ENCODE measurements at regions not wholly inside any gene's neighbourhood (a gene's known extent, or its start where the extent isn't known, plus 50 kb on each side); places are given as distances from the start of the nearest gene placed in this dataset.

GRCh38 chr20:11796026-11796425, 121.7 kb upstream of the BTBD3 start:
- TF ChIP-seq, protein P1, sequence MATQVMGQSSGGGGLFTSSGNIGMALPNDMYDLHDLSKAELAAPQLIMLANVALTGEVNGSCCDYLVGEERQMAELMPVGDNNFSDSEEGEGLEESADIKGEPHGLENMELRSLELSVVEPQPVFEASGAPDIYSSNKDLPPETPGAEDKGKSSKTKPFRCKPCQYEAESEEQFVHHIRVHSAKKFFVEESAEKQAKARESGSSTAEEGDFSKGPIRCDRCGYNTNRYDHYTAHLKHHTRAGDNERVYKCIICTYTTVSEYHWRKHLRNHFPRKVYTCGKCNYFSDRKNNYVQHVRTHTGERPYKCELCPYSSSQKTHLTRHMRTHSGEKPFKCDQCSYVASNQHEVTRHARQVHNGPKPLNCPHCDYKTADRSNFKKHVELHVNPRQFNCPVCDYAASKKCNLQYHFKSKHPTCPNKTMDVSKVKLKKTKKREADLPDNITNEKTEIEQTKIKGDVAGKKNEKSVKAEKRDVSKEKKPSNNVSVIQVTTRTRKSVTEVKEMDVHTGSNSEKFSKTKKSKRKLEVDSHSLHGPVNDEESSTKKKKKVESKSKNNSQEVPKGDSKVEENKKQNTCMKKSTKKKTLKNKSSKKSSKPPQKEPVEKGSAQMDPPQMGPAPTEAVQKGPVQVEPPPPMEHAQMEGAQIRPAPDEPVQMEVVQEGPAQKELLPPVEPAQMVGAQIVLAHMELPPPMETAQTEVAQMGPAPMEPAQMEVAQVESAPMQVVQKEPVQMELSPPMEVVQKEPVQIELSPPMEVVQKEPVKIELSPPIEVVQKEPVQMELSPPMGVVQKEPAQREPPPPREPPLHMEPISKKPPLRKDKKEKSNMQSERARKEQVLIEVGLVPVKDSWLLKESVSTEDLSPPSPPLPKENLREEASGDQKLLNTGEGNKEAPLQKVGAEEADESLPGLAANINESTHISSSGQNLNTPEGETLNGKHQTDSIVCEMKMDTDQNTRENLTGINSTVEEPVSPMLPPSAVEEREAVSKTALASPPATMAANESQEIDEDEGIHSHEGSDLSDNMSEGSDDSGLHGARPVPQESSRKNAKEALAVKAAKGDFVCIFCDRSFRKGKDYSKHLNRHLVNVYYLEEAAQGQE (IDR thresholded peaks at IDR 0.05; ENCODE audit: low read depth, low read length) = no peak
- TF ChIP-seq SMC3 (IDR thresholded peaks at IDR 0.05; ENCODE audit: low read depth, low read length) = no peak
- TF ChIP-seq TEAD4 (IDR thresholded peaks at IDR 0.05; ENCODE audit: borderline replicate concordance, insufficient read depth) = no peak
- no peak for TF ChIP-seq ZBTB33 (IDR thresholded peaks at IDR 0.05; ENCODE audit: borderline replicate concordance, low read depth)
- TF ChIP-seq, protein P2, sequence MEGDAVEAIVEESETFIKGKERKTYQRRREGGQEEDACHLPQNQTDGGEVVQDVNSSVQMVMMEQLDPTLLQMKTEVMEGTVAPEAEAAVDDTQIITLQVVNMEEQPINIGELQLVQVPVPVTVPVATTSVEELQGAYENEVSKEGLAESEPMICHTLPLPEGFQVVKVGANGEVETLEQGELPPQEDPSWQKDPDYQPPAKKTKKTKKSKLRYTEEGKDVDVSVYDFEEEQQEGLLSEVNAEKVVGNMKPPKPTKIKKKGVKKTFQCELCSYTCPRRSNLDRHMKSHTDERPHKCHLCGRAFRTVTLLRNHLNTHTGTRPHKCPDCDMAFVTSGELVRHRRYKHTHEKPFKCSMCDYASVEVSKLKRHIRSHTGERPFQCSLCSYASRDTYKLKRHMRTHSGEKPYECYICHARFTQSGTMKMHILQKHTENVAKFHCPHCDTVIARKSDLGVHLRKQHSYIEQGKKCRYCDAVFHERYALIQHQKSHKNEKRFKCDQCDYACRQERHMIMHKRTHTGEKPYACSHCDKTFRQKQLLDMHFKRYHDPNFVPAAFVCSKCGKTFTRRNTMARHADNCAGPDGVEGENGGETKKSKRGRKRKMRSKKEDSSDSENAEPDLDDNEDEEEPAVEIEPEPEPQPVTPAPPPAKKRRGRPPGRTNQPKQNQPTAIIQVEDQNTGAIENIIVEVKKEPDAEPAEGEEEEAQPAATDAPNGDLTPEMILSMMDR (IDR thresholded peaks at IDR 0.05) = no peak
- no peak for TF ChIP-seq GABPA (IDR thresholded peaks at IDR 0.05; ENCODE audit: low read depth)
- no peak for TF ChIP-seq EP300 (IDR thresholded peaks at IDR 0.05; ENCODE audit: borderline replicate concordance in 1 of 2, low read depth in 1 of 2, low read length in 1 of 2)
- no peak for TF ChIP-seq ELF1 (IDR thresholded peaks at IDR 0.05)
- TF ChIP-seq, protein P3, sequence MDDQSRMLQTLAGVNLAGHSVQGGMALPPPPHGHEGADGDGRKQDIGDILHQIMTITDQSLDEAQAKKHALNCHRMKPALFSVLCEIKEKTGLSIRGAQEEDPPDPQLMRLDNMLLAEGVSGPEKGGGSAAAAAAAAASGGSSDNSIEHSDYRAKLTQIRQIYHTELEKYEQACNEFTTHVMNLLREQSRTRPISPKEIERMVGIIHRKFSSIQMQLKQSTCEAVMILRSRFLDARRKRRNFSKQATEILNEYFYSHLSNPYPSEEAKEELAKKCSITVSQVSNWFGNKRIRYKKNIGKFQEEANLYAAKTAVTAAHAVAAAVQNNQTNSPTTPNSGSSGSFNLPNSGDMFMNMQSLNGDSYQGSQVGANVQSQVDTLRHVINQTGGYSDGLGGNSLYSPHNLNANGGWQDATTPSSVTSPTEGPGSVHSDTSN (IDR thresholded peaks at IDR 0.05) = no peak
- TF ChIP-seq EZH2phosphoT487 (IDR thresholded peaks at IDR 0.05; ENCODE audit: borderline replicate concordance, low read depth) = no peak
- no peak for TF ChIP-seq POLR2AphosphoS5 (IDR thresholded peaks at IDR 0.05; ENCODE audit: low read depth, low read length)
- no peak for TF ChIP-seq TCF12 (IDR thresholded peaks at IDR 0.05)
- TF ChIP-seq YY1 (IDR thresholded peaks at IDR 0.05; ENCODE audit: low read depth) = no peak
- no peak for TF ChIP-seq JUND (IDR thresholded peaks at IDR 0.05)
